ENCODE measurements at regions not wholly inside any gene's neighbourhood (a gene's known extent, or its start where the extent isn't known, plus 50 kb on each side); places are given as distances from the start of the nearest gene placed in this dataset.

DNA sequence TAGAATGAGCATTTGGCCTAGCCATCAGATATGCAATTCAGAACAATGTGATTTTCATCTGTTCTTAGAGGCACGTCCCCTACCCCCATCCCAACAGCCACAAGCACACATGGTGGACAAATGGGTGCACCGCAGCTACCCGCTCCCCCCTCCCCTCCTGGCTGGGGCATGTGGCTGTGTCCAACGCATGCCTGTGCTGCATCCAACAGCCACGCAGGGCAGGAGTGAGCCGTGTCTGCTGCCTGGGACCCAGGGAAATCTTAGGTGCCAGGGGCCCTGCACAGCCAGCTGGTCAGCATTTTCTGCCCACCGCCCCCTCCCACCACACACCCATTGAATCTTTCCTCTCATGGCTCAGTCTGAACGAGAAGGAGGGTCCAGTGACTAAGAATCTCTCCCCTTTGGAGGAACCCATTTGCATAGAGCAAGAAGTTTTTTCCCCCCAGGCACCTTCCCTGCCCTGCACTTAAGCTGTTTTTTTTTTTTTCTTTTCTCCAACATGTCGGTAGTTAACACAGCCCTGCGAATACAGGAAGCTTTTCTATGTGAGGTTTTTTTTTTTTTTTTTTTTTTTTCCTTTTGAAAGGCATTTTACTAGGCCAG is 138.9 kb downstream of the WDR11 start:
- TF ChIP-seq, protein P1, sequence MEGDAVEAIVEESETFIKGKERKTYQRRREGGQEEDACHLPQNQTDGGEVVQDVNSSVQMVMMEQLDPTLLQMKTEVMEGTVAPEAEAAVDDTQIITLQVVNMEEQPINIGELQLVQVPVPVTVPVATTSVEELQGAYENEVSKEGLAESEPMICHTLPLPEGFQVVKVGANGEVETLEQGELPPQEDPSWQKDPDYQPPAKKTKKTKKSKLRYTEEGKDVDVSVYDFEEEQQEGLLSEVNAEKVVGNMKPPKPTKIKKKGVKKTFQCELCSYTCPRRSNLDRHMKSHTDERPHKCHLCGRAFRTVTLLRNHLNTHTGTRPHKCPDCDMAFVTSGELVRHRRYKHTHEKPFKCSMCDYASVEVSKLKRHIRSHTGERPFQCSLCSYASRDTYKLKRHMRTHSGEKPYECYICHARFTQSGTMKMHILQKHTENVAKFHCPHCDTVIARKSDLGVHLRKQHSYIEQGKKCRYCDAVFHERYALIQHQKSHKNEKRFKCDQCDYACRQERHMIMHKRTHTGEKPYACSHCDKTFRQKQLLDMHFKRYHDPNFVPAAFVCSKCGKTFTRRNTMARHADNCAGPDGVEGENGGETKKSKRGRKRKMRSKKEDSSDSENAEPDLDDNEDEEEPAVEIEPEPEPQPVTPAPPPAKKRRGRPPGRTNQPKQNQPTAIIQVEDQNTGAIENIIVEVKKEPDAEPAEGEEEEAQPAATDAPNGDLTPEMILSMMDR (IDR thresholded peaks at IDR 0.05), result no peak
- TF ChIP-seq POLR2A (IDR thresholded peaks at IDR 0.05), result no peak
